Ovary (tissue), 7 donors: ENCODE measurements at regions not wholly inside any gene's neighbourhood (a gene's known extent, or its start where the extent isn't known, plus 50 kb on each side); places are given as distances from the start of the nearest gene placed in this dataset.

Experiments
- DNase-seq, 5 donors: peaks; one replicate each; pipeline ENCODE4 v3.0.0-alpha.2; 2019 to 2020
- H3K27ac ChIP-seq, 2 donors: fragments of 200-600 bp; one replicate each; pipeline versions ENCODE4 v1.5.1 to v1.8.0; 2019 to 2022
- H3K27me3 ChIP-seq: fragments of 200-600 bp; one replicate; pipeline ENCODE4 v1.8.0; 2022
- H3K36me3 ChIP-seq: fragments of 200-600 bp; sonication (generic); one replicate; pipeline ENCODE4 v1.5.1; 2019
- H3K4me1 ChIP-seq: one replicate; pipeline ENCODE4 v1.8.1; 2013; ENCODE audit warnings: mild to moderate bottlenecking, moderate library complexity; ENCODE audit not compliant: insufficient read depth
- H3K4me3 ChIP-seq: fragments of 200-600 bp; sonication (generic); one replicate; pipeline ENCODE4 v1.5.1; 2017
- H3K9me3 ChIP-seq, 2 donors: fragments of 200-600 bp in 1 of 2; sonication (generic) in 1 of 2; one replicate each; pipeline versions ENCODE4 v1.5.1 to v1.8.1; 2013 to 2019; ENCODE audit warnings: mild to moderate bottlenecking in 1 of 2, moderate library complexity in 1 of 2
- EP300 ChIP-seq: sonication (generic); formaldehyde crosslinking; IDR thresholded peaks from one replicate; pipeline ENCODE4 v1.6.1; 2017; ENCODE audit warnings: antibody characterized with exemption
- POLR2A ChIP-seq: fragments of 450-650 bp; IDR thresholded peaks from one replicate; pipeline ENCODE4 v1.6.1; 2017; ENCODE audit warnings: antibody characterized with exemption, mild to moderate bottlenecking, moderate library complexity
- WGBS, 3 donors: extraction: QIAGEN DNeasy Blood & Tissue Kit in 1 of 3; methylation state at CpG; one replicate each; pipeline versions ENCODE4 v1.1.5 to v1.1.7; 2013 to 2017; 5-methylcytosine and 5-hydroxymethylcytosine counted together
- intact Hi-C, 4 donors: fragments of 100-400 bp; cut with DNase I; formaldehyde crosslinking; loops; one replicate each; pipeline versions ENCODE4 v1.11.0 to v1.15.1; 2022 to 2023
- TF ChIP-seq, protein P1 (sequence below), 3 donors: fragments of 450-650 bp in 2 of 3; fragments of 200-600 bp in 1 of 3; IDR thresholded peaks; one replicate each; pipeline versions ENCODE4 v1.5.1 to v1.8.0; 2016 to 2022; ENCODE audit warnings: antibody characterized with exemption in 3 of 3, mild to moderate bottlenecking in 1 of 3
- donor health status: DM: no; HTN: no; CAD: no; lungs with moderate emphysema.
- donor health status: DM: no; HTN: no; CAD: no.
- donor health status: Bipolar disorder and iron deficiency.
- donor health status: DM: no; HTN: no; CAD: no.
- donor health status: DM: yes; HTN: yes; CAD: no.

DNA sequence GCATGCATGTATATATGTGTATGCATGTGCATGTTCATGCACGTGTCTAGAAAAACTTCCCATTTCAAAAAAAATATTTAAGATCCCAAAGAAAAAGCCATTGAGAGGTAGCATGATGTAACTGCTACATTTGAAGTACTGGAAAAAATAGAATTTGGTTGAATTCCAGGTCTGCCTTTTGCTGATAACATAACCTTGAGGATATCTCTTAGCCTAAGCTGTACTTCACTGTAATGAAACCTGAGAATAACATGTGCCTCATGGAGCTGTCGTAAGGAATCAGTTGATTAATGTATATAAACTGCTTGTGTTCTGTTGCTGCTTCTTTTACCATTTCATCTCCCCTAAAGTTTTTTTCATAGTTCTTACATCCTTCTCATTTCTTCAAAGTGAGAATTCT is 351.8 kb downstream of the GRIA2 start:
- TF ChIP-seq POLR2A: no peak
- TF ChIP-seq, protein P1, sequence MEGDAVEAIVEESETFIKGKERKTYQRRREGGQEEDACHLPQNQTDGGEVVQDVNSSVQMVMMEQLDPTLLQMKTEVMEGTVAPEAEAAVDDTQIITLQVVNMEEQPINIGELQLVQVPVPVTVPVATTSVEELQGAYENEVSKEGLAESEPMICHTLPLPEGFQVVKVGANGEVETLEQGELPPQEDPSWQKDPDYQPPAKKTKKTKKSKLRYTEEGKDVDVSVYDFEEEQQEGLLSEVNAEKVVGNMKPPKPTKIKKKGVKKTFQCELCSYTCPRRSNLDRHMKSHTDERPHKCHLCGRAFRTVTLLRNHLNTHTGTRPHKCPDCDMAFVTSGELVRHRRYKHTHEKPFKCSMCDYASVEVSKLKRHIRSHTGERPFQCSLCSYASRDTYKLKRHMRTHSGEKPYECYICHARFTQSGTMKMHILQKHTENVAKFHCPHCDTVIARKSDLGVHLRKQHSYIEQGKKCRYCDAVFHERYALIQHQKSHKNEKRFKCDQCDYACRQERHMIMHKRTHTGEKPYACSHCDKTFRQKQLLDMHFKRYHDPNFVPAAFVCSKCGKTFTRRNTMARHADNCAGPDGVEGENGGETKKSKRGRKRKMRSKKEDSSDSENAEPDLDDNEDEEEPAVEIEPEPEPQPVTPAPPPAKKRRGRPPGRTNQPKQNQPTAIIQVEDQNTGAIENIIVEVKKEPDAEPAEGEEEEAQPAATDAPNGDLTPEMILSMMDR (IDR thresholded peaks at IDR 0.05): no peak
- no peak for TF ChIP-seq EP300
- no peaks in the 10 kb centered on the region for H3K36me3 ChIP-seq
- DNase-seq: no peak
- no peaks in the 10 kb centered on the region for H3K9me3 ChIP-seq
- no peaks in the 10 kb centered on the region for H3K27me3 ChIP-seq
- no peak overlapping the region for H3K27ac ChIP-seq
- H3K4me3 ChIP-seq: no peak overlapping the region
- H3K4me1 ChIP-seq: no peaks in the 10 kb centered on the region
- 25 to 36% (median 27%) methylated on average over 2 of the region's 2 CpGs for WGBS, 3 donors
- intact Hi-C loops: no loop called here

DNA sequence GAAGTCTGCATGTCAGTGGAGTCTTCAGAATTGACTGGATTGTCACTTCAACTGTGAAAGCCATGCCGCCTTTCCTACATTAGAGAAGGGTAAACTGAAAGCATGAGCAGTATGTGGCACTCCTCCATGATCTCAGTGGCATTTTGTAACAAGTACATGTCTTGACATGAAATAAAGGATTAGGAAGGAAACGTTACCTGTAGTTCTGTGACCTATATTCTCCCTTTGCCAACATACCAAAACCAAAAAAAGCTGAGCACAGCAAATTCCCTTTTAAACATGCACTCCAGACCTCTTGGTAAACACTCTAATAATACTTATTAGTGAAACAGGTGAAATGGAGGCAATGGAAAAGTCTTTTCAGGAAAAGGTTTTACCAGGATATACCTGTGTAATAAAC is 344.2 kb downstream of the GRIA2 start:
- DNase-seq: no peak
- Histone ChIP-seq H3K27ac (no peak overlapping the region), H3K9me3 (no peaks in the 10 kb centered on the region), H3K4me1 (no peaks in the 10 kb centered on the region), H3K4me3 (no peak overlapping the region), H3K36me3 (no peaks in the 10 kb centered on the region), H3K27me3 (no peaks in the 10 kb centered on the region)
- TF ChIP-seq POLR2A: no peak
- TF ChIP-seq, protein P1 (IDR thresholded peaks at IDR 0.05): no peak
- TF ChIP-seq EP300: no peak
- WGBS, 3 donors: 72 to 79% (median 73%) methylated on average over 2 of the region's 2 CpGs
- intact Hi-C loops: no loop called here

DNA sequence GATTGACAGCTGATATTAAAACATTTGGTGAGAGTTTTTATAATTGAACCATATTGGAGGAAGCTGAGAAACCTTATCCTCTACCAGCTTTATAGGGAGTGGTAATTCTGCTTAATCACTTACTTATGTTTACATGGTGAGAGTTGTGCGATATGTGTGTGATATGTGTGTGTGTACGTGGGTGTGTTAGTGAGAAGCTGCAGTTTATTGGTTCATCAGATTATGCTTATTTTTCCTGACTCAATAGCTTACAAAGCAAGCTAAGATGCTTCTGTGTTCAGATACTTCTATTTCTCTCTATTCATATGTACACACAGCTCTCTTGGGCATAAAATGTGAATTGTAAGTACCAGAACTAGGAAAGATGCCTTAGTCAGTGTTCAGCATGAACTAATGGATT is 343.7 kb downstream of the GRIA2 start:
- intact Hi-C loops: no loop called here
- Histone ChIP-seq H3K9me3 (no peaks in the 10 kb centered on the region), H3K4me3 (no peak overlapping the region), H3K36me3 (no peaks in the 10 kb centered on the region), H3K27ac (no peak overlapping the region), H3K4me1 (no peaks in the 10 kb centered on the region), H3K27me3 (no peaks in the 10 kb centered on the region)
- TF ChIP-seq, protein P1 (IDR thresholded peaks at IDR 0.05): no peak
- TF ChIP-seq POLR2A (no peak), EP300 (no peak)
- 13 to 40% (median 16%) methylated on average over 2 of the region's 2 CpGs for WGBS, 3 donors
- DNase-seq: no peak

DNA sequence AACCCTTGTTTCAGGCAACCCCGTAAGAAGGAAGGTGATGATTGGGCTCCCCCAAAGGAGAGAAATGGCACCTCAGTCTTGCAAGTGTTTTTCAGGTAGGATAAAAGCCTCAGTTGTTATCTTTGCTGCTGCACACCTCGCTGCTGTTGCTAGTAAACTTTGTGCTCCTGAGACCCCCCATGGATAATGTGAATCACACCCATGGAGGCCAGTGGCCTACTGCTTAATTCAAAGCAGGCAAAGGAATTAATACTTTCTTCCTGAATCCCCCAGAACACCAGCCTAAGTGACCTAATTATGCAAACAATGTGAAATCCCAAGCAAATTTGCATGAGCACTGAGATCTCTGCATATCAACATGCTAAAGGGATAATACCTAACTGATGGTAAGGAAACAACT is 337.5 kb downstream of the GRIA2 start:
- no peaks in the 10 kb centered on the region for H3K36me3 ChIP-seq
- no peak overlapping the region for H3K4me3 ChIP-seq
- H3K27me3 ChIP-seq: no peaks in the 10 kb centered on the region
- no peaks in the 10 kb centered on the region for H3K9me3 ChIP-seq
- intact Hi-C loops: no loop called here
- TF ChIP-seq, protein P1 (IDR thresholded peaks at IDR 0.05): no peak
- TF ChIP-seq POLR2A (no peak), EP300 (no peak)
- 75 to 84% (median 77%) methylated on average over 2 of the region's 2 CpGs for WGBS, 3 donors
- no peak overlapping the region for H3K27ac ChIP-seq
- no peaks in the 10 kb centered on the region for H3K4me1 ChIP-seq
- DNase-seq: no peak

DNA sequence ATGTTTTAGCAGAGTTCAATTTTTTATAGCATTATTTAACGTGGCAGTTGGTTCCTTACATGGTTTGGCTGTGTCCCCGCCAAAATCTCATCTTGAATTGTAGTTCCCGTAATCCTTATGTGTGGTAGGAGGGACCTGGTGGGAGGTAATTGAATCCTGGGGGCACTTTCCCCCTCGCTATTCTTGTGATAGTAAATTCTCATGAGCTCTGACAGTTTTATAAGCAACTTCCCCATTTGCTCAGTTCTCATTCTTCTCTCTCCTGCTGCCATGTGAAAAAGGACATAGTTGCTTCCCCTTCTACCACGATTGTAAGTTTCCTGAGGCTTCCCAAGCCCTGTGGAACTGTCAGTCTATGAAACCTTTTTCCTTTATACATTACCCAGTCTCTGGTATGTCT is 329.5 kb downstream of the GRIA2 start:
- intact Hi-C loops: no loop called here
- no peaks in the 10 kb centered on the region for H3K36me3 ChIP-seq
- H3K27me3 ChIP-seq: no peaks in the 10 kb centered on the region
- DNase-seq: no peak
- WGBS, 3 donors: 57 to 67% (median 65%) methylated on average over 5 of the region's 5 CpGs
- no peak overlapping the region for H3K4me3 ChIP-seq
- H3K27ac ChIP-seq: no peak overlapping the region
- H3K9me3 ChIP-seq: no peaks in the 10 kb centered on the region
- H3K4me1 ChIP-seq: no peaks in the 10 kb centered on the region
- no peak for TF ChIP-seq EP300
- TF ChIP-seq POLR2A: no peak
- TF ChIP-seq, protein P1 (IDR thresholded peaks at IDR 0.05): no peak
